Upper lobe of right lung (tissue), 1 donor: ENCODE measurements at regions not wholly inside any gene's neighbourhood (a gene's known extent, or its start where the extent isn't known, plus 50 kb on each side); places are given as distances from the start of the nearest gene placed in this dataset.

ENCODE experiments used
- ATAC-seq: fragments of 200-7000 bp; cut with Tn5 transposase; one replicate; pipeline ENCODE4 v1.9.1; 2020; ENCODE audit warnings: mild to moderate bottlenecking, moderate library complexity
- DNase-seq: peaks from one replicate; pipeline ENCODE4 v3.0.0-alpha.2; 2020
- H3K27ac ChIP-seq: fragments of 200-600 bp; one replicate; pipeline ENCODE4 v1.8.0; 2022
- H3K27me3 ChIP-seq: fragments of 200-600 bp; one replicate; pipeline ENCODE4 v1.8.0; 2022; ENCODE audit warnings: mild to moderate bottlenecking
- H3K36me3 ChIP-seq: fragments of 200-600 bp; one replicate; pipeline ENCODE4 v1.8.0; 2022
- H3K4me1 ChIP-seq: fragments of 200-600 bp; one replicate; pipeline ENCODE4 v1.8.0; 2022
- H3K4me3 ChIP-seq: fragments of 200-600 bp; one replicate; pipeline ENCODE4 v1.8.0; 2022; ENCODE audit warnings: mild to moderate bottlenecking
- H3K9me3 ChIP-seq: fragments of 200-600 bp; one replicate; pipeline ENCODE4 v1.8.0; 2022
- intact Hi-C: fragments of 100-400 bp; cut with DNase I; formaldehyde crosslinking; loops from one replicate; pipeline ENCODE4 v1.11.0; 2022
- TF ChIP-seq, protein P1 (sequence below): fragments of 200-600 bp; IDR thresholded peaks from one replicate; pipeline ENCODE4 v1.8.0; 2022; ENCODE audit warnings: antibody characterized with exemption
- donor health status: DM: no; HTN: yes; CAD: no; lungs with severe emphysema.

DNA sequence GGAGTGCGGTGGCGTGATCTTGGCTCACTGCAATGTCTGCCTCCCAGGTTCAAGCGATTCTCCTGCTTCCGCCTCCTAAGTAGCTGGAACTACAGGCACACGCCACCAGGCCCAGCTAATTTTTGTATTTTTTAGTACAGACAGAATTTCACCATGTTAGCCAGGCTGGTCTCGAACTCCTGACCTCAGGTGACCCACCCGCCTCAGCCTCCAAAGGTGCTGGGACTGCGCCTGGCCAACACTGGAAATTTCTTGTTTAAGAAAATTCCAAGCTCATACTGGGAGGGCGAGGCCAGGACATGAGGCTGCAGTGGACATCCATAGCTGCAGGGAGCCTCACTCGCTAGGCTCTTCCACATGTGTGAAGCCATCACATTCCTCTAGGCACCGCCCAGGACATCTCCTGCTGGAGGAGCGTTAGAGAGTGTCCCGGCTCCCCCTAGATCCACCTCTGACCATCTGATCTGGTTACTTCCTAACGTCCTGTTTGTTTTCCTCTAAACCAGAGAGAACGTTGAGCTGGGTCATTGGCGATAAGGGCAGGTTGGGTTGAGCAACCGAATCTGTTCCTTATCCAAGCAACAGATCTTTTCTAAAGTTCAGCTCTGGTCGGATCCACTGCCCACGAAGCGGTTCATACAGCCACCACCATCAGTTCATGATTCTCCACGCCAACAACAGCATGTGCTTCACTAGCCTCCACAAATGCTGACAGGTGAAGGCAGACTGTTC lies 108.2 kb upstream of the MED13L start:
- Histone ChIP-seq H3K27me3 (no peaks in the 10 kb centered on the region), H3K4me3 (no peak overlapping the region), H3K27ac (no peak overlapping the region), H3K4me1 (peaks cover 23% of the 10 kb centered on the region), H3K9me3 (no peaks in the 10 kb centered on the region), H3K36me3 (no peaks in the 10 kb centered on the region)
- DNase-seq (no peak), ATAC-seq (no peak)
- TF ChIP-seq, protein P1, sequence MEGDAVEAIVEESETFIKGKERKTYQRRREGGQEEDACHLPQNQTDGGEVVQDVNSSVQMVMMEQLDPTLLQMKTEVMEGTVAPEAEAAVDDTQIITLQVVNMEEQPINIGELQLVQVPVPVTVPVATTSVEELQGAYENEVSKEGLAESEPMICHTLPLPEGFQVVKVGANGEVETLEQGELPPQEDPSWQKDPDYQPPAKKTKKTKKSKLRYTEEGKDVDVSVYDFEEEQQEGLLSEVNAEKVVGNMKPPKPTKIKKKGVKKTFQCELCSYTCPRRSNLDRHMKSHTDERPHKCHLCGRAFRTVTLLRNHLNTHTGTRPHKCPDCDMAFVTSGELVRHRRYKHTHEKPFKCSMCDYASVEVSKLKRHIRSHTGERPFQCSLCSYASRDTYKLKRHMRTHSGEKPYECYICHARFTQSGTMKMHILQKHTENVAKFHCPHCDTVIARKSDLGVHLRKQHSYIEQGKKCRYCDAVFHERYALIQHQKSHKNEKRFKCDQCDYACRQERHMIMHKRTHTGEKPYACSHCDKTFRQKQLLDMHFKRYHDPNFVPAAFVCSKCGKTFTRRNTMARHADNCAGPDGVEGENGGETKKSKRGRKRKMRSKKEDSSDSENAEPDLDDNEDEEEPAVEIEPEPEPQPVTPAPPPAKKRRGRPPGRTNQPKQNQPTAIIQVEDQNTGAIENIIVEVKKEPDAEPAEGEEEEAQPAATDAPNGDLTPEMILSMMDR, result no peak
- intact Hi-C loops, result no loop called here

DNA sequence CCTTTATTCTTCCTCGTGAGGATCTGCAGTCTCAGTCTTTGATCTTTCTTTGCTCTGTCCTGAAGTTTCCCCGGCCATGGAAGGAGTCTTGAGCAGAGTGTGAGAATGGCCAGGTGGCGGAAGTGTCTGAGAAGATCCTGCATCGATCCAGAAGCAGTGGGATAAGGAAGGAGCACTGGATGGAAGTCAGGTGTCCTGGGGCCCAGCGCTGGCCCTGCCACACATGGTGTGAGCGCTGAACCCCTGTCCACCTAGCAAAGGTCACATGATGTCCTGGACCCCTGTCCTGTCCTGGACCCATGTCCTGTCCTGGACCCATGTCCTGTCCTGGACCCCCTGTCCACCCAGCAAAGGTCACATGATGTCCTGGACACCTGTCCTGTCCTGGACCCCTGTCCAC lies 111.8 kb upstream of the MED13L start:
- DNase-seq, result no peak
- H3K4me1 ChIP-seq, result peaks cover 6% of the 10 kb centered on the region
- intact Hi-C loops, result no loop called here
- no peaks in the 10 kb centered on the region for H3K27me3 ChIP-seq
- TF ChIP-seq, protein P1, result no peak
- ATAC-seq, result peak; percentile 26
- H3K36me3 ChIP-seq, result no peaks in the 10 kb centered on the region
- no peaks in the 10 kb centered on the region for H3K9me3 ChIP-seq
- no peak overlapping the region for H3K27ac ChIP-seq
- no peak overlapping the region for H3K4me3 ChIP-seq

DNA sequence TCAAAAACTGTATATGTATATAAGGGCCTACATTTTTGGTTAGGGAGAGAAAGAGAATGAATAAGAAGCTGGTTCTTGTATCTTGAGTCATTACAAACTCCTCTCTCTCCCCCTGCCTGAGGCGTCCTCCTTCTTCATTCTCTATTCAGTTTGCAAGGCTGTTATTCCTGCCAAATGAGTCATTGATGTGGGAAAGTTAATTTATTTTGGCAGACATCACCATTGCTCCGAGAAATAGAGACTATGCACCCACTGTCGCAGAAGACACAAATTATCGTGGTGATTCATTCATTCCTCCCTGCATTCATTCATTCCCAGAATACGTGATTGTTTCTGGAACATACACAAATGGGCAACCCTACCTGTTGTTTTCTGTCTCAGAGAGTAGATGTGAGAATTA lies 112.5 kb upstream of the MED13L start:
- H3K27ac ChIP-seq, result no peak overlapping the region
- H3K4me1 ChIP-seq, result no peaks in the 10 kb centered on the region
- TF ChIP-seq, protein P1, result no peak
- ATAC-seq (no peak), DNase-seq (no peak)
- no peak overlapping the region for H3K4me3 ChIP-seq
- no peaks in the 10 kb centered on the region for H3K27me3 ChIP-seq
- H3K36me3 ChIP-seq, result no peaks in the 10 kb centered on the region
- intact Hi-C loops, result no loop called here
- H3K9me3 ChIP-seq, result no peaks in the 10 kb centered on the region

DNA sequence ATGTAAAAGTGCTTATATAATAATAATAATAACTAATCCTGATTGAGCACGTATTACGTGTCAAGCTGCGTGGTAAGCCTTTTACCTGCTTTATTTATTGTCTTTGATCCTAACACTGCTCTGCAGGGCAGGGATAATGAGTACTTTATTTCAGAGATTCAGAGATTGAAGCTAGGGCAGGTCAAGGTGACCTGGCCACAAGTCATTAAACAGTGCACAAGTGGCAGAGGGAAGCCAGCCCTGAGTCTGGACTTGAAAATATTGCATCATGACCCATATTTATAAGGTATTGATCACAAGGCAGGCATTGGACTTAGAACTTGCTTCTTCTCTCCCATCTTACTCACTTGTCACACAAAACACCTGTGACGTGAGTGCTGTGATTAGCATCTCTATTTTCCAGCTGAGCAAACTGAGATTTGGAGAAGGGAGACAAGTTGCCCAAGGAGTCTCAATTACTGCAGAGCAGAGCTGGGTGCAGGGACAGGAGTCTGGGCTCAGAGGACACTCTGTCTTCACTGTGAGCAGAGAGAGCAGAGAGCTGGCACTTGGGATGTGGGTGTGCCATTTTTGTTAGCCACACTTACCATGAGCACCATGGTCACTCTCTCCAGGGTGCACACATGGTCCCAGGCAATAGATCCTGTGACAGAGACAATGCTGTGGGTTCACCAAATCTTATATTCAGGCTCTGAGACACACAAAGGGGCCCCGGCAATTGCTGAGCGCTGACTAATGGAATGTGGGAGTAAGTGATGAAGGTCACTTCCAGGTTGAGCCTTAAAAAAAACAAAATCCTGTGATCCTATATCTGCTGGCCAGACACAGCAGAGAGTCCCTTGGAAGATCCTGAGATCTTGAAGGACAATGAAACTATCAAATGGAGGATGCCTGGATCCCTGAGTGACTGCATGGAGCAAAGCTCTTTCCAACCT lies 113.2 kb upstream of the MED13L start:
- Histone ChIP-seq H3K9me3 (no peaks in the 10 kb centered on the region), H3K27ac (no peak overlapping the region), H3K4me1 (no peaks in the 10 kb centered on the region), H3K36me3 (no peaks in the 10 kb centered on the region), H3K27me3 (no peaks in the 10 kb centered on the region), H3K4me3 (no peak overlapping the region)
- TF ChIP-seq, protein P1, result no peak
- ATAC-seq (no peak), DNase-seq (no peak)
- intact Hi-C loops, result no loop called here

DNA sequence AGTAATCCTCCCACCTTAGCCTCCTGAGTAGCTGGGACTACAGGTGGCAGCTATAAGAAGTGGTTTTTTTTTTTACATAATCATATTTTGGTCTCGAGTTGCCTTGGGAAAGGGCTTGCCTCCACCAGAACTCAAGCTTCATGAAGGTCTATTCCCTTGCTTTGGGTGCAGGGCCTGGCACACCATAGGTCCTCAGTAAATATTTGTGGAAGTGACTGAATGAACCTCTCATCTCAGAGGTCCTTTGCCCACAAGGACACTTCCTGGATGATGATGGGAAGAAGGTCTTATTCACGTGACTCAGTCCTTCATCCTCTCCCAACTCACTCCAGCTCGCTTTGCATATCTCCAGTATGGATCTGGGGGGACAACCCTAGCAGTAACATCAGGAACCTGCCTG lies 114.0 kb upstream of the MED13L start:
- Histone ChIP-seq H3K9me3 (no peaks in the 10 kb centered on the region), H3K4me3 (no peak overlapping the region), H3K4me1 (no peaks in the 10 kb centered on the region), H3K36me3 (no peaks in the 10 kb centered on the region), H3K27ac (no peak overlapping the region), H3K27me3 (no peaks in the 10 kb centered on the region)
- TF ChIP-seq, protein P1, result no peak
- no peak for ATAC-seq
- intact Hi-C loops, result no loop called here
- DNase-seq, result no peak
